ENCODE measurements at regions not wholly inside any gene's neighbourhood (a gene's known extent, or its start where the extent isn't known, plus 50 kb on each side); places are given as distances from the start of the nearest gene placed in this dataset.
"Not testable (repeated sequence)": the region's sequence is repeated elsewhere in the genome, so short reads cannot be mapped to it uniquely, and the experiment has no call there.

DNA sequence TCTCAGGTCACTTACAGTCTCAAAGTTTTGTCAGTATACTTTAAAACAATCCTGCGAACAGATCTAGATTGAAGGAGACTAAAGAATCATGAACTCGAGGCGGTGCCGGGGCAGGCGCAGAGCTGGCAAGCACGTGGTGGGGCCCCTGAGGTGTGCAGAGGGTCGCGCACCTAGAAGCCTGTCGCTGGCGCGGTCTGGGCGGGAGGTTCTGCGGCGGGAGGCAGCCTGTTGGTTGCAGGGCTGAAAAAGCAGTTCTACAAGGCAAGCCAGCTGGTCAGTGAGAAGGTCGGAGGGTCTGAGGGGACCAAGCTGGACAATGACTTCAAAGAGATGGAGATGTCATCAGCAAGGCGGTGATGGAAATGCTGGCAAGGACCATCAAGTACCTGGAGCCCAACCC lies 147.0 kb downstream of the GOSR1 start:
- DNase-seq = not testable (repeated sequence)

DNA sequence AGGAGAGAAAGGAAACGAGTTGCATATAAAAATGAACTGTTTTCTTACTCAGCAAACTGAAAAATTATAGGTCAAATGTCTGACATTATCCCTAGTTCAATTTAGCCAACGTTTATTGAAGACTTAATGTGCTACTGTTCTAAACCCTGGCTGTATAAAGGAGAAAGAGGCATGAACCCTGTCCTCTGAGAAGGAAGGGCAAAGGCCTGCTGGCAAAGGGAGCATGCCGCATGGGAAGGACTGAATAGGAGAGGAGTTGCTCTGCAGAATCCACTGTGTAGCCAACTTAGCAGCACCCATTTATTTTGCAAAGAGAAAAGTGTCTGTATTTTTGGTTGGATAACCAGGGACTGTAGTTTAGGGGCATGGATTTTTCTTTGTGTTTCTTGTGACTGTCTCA lies 132.5 kb downstream of the GOSR1 start:
- not testable (repeated sequence) for DNase-seq

DNA sequence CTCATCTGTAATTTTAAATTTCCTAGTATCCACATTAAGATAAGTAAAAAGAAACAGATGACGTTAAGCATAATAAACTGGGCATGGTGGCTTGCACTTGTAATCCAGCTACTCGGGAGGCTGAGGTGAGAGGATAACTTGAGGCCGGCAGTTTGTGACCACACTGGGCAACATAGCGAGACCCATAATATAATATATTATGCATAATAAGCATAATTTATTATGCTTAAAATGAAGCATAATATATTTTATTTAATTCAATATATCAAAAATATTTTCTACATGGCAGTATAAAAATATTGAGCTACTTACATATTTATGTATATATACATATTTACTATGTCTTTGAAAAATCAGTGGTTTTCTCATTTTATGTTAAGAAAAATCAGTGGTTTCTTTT lies 128.3 kb downstream of the GOSR1 start:
- no peak for DNase-seq

DNA sequence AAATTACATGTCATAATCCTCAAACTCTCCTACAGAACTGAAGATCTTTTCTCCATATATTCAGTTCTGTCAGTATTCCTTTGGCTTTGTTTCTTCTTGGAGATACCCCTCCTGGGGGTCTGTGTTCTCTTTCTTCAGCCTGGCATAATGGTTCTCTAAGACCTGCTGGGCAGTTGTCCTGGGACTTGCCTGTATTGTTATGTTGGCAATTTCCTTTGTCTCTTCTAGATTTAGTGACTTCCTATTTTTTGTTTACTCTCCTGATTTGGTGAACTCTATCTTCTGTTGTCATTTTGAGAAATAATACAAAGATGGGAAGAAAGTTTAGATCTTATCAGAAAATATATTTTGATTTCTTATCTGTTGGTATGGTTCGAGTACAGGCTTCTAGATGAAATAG lies 127.8 kb downstream of the GOSR1 start:
- DNase-seq = no peak

DNA sequence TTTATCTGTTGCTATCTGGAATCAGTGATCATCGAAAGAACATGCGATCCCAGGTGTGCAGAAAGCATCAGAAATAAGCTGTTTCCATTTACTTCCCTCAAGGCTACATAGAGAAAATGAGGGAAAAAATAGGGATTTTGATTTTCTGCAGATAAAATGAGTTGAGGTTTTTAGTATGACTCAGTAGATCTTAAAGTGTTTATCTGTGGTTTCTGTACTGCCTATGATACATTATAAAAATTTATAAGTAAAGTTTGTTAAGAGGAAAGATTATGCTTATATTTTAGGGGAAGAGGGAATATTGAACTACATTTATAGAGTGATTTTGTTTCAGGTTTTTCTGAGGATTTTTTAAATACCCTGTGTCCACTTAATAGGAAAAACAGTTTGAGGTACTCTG lies 125.2 kb downstream of the GOSR1 start:
- not testable (repeated sequence) for DNase-seq

DNA sequence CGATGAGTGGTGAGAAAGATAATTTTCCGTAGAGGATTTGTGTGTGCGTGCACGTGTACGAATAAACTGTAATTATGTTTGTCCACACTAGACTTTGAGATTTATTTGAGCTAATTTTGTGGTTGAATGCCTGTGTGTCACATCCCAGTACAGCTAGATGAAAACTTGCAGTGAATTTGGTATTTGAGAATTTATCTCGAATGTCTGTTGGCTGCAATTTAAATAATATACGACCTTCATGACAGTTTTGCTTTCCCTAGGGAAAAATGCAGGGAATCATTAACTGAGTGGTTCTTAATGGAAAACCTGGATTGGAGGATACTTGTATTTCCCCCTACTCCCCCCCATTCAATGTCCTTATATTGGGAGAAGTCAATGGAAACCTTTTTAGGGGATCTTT lies 124.8 kb downstream of the GOSR1 start:
- not testable (repeated sequence) for DNase-seq

DNA sequence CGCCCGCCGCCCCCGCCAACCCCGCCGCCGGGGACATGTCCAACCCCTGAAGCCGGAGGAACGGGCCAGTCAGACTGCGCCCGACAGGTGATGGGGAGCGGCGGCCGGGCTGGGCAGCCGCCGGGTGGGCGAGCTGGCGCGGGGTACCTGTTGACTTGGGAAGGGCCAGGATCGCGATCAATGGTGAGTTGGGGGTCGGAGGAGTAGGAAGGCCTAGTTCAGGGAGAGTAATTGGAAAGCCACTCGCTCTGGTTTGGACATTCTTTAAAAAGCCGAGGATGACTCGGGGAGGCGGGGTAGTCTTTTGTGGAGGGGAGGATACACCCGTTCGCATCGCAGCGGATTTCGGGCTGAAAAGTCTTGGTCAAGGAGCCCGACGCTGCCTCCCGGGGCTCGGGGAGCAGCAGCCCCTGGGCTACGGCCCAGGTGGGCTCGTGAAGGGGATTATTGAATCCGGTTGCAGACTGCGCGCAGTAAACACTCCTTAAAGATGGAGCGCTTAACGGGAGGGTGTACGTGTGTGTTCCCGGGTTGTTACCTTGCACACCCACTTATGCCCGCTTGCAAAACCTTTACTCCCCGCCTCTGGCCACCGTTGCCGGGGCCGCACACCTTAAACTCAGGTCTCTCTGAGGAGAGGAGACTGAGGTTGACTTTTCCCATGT lies 123.8 kb downstream of the GOSR1 start:
- DNase-seq = peak in 1 of 2 experiments; percentile 28

DNA sequence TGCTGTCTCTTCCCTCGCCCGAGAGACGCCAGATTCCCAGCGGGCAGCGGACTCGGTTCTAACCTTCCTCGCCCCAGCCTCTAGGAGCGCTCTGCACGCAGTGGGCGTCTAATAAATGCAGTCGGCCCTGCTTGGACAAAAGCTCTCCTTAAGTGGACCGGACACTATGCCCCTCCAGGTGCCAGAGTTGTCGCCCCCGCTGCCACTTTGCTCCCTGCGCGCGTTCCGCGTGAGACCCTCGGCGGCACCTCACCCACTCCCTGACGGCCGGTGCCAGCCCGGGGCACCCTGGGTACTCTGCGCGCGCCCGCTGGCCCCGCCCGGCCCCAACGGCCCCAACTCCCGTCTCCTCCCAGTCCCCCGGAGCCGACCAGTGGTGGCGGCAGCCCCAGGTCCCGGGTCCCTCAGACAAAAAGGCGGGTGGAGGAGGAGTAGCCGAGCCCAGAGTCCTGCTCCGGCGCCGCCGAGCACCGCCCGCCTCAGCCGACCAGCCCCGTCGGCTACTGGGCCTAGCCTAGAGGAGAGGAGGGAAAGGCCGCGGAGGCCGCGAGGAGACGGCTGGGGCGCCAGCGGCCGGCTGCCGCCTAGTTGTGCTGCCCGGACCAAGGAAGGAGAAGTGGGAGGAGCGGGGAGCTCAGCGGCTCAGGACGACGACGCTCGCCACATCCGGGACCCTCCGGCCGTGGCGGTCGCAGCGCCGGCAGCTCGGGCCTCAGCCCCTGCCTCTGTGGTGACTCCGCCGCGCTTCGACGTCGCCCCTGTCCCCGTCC lies 123.0 kb downstream of the GOSR1 start:
- DNase-seq = peak; percentile 62 to 63

DNA sequence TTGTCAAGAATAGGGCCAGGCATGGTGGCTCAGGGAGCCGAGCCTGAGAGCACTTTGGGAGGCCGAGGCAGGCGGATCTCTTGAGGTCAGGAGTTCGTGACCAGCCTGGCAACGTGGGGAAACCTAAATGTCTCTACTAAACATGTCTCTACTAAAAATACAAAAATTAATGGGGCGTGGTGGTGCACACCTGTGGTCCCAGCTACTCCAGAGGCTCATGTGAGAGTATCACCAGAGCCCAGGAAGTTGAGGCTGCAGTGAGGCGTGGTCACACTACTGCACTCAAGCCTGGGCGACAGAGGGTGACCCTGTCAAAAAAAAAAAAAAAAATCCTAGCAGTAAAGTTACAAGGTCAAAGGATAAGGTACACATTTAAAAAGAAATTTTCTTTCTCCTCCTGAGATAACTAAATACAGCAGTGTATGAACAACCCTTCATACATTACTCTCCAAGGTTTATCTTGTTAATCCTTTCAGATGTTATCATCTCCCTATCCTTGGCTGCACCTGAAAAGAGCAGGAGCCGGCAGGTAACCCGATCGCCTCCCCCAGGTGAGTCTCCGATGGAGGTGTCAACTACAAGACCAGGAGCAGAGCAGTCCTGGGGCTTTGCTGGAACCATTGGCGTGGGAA lies 122.3 kb downstream of the GOSR1 start:
- DNase-seq = no peak

DNA sequence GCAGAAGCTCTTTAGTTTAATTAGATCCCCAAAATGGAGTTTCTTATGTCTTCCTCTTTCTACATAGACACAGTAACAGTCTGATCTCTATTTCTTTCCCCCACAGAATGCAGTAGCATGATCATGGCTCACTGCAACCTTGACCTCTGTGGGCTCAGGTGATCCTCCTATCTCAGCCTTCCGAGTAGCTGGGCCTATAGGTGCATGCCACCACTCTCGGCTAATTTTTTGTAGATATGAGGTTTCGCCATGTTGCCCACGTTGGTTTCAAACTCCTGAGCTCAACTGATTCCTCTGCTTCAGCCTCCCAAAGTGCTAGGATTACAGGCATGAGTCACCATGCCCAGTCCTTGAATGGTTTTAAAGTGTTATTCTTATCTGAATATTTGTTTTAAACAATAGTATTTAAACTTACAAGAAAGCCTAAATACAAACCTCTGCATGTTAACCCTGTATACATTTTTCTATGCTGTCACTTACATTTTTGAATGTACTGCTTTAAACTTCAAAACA lies 120.6 kb downstream of the GOSR1 start:
- DNase-seq = no peak

DNA sequence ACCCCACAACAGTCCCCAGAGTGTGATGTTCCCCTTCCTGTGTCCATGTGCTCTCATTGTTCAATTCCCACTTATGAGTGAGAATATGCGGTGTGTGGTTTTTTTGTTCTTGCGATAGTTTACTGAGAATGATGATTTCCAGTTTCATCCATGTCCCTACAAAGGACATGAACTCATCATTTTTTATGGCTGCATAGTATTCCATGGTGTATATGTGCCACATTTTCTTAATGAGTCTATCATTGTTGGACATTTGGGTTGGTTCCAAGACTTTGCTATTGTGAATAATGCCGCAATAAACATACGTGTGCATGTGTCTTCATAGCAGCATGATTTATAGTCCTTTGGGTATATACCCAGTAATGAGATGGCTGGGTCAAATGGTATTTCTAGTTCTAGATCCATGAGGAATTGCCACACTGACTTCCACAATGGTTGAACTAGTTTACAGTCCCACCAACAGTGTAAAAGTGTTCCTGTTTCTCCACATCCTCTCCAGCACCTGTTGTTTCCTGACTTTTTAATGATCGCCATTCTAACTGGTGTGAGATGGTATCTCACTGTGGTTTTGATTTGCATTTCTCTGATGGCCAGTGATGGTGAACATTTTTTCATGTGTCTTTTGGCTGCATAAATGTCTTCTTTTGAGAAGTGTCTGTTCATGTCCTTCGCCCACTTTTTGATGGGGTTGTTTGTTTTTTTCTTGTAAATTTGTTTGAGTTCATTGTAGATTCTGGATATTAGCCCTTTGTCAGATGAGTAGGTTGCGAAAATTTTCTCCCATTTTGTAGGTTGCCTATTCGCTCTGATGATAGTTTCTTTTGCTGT lies 120.0 kb downstream of the GOSR1 start:
- not testable (repeated sequence) for DNase-seq

DNA sequence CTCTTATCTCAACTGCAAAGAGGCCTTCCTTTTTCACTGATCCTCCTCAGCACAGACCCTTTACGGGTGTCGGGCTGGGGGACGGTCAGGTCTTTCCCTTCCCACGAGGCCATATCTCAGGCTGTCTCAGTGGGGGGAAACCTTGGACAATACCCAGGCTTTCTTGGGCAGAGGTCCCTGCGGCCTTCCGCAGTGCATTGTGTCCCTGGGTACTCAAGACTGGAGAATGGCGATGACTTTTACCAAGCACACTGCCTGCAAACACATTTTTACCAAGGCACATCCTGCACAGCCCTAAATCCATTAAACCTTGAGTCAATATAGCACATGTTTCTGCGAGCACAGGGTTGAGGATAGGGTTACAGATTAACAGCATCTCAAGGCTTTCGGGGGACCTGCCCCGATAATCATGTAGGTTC lies 117.8 kb downstream of the GOSR1 start:
- DNase-seq = not testable (repeated sequence)

DNA sequence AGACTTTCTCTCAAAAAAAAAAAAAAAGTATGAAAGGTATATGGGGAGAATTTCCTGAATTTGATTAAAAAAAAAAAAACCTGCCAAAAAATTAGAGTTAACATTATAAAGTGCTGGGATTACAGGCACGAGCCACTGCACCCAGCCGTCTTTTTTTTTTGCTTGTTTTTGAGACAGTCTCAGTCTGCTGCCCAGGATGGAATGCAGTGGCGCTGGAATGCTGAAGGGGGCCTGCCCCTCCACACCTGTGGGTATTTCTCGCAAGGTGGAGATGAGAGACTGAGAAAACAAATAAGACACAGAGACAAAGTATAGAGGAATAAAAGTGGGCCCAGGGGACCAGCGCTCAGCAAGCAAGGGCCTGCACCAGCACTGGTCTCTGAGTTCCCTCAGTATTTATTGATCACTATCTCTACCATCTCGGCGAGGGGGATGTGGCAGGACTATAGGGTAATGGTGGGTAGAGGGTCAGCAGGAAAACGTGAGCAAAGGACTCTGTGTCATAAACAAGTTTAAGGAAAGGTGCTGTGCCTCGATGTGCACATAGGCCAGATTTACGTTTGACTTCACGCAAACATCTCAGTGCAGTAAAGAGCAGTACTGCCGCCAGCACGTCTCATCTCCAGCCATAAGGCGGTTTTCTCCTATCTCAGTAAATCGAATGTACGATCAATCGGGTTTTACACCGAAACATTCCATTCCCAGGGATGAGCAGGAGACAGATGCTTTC lies 117.2 kb downstream of the GOSR1 start:
- no peak for DNase-seq

DNA sequence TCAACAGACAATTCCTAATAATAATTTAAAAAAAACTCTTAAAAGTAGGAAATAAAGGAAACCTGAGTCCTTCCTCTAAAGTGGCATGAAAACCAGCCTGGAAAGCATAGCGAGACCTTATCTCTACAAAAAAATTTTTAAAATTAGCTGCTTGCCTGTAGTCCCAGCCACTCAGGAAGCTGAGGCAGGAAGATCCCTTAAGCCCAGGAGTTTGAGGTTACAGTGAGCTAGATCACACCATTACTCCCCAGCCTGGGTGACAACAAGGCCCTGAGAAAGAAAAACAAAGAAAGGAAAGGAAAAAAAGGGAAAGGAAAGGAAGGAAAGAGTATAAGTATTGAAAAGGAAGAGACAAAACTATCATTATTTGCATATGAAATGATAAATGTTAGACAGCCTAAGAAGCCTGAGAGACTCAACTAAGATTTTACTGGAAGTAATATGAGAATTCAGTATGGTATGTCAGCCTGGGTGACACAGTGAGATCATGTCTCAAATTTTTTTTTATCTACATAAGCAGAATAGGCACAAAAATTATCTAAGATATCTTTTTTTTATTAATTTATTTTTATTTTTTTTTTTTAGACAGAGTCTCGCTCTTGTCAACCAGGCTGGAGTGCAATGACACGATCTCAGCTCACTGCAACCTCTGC lies 113.0 kb downstream of the GOSR1 start:
- DNase-seq = no peak

DNA sequence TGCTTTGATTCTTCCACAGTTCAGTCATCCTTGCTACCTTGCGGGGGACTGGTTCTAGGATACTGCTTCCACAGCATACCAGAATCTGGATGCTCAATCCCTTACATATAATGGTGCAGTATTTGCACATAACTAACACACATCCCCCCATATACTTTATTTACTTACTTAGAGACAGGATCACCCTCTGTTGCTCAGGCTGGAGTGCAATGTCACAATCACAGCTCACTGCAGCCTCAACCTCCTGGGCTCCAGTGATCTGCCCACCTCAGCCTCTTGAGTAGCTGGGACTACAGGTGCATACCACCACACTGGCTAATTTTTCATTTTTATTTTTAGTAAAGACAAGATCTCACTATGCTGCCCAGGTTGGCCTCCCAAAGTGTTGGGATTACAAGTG lies 112.2 kb downstream of the GOSR1 start:
- DNase-seq = no peak

DNA sequence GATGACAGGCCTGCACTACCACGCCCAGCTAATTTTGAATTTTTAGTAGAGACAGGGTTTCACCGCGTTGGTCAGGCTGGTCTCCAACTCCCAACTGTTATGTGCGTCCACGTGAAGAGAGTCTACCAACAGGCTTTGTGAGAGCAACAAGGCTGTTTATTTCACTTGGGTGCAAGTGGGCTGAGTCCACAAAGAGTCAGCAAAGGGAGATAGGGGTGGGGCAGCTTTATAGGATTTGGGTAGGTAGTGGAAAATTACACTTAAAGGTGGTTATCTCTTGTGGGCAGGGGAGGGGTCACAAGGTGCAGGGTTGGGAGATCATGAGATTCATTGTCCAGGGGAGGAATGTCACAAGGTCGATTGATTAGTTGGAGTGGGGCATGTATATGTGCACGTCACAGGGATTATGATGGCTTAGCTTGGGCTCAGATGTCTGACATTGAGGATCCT lies 111.6 kb downstream of the GOSR1 start:
- DNase-seq = no peak

DNA sequence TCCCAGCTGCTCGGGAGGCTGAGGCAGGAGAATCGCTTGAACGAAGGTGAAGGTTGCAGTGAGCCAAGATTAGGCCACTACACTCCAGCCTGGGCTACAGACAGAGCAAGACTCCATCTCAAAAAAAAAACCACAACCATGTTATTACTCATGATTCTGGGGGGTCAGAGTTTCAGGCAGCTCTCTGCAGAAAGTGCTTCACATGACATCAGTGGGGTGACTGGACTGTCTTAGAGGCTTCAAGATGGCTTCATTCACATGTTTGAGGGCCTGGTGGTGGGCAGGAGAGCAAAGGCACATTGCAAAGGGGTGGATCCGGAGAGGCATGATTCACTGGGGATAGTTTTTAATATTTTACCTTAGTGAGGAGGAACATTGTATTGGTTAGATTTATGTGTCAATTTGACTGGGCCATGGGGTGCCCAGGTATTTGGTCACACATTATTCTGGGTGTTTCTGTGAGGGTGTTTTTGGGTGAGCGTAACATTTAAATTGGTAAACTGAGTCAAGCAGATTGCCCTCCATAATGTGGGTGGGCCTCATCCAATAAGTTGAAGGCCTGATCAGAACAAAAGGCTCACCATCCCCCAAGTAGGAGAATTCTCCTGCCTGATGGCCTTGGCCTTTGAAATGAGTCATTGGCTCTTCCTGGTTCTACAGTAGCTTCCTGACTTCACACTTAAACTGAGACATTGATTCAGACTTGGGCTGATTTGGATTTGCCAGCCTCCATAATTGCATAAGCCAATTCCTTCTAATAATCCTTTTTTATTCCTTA lies 109.8 kb downstream of the GOSR1 start:
- DNase-seq = no peak

DNA sequence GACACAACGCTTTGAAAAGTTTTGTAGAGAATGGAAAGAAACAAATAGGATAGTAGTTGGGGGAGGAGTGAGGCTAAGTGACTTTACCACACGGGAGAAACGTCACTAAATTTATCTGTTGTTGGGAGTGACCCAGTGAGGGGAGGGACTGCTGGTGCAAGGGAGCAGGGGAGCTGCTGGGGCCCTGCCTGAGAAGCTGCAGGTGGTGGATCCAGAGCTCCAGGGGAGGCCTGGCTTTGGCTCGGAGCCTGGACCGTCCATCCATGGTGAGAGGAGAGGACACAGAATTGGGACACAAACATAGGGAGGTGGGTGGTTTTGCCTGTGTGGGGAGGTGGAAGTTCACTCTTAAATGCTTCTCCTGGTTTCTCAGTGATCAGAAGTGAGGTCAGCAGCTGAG lies 107.6 kb downstream of the GOSR1 start:
- no peak for DNase-seq

DNA sequence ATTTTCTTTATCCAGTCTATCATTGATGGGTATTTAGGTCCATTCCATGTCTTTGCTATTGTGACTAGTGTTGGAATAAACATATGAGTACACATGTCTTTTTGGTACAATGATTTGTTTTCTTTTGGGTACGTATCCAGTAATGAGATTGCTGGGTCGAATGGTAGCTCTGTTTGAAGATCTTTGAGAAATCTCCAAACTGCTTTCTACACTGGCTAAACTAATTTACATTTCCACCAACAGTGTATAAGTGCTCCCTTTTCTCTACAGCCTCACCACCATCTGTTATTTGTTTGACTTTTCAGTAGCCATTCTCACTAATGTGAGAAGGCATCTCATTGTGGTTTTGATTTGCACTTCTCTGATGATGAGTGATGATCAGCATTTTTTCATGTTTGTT lies 103.7 kb downstream of the GOSR1 start:
- DNase-seq = no peak

DNA sequence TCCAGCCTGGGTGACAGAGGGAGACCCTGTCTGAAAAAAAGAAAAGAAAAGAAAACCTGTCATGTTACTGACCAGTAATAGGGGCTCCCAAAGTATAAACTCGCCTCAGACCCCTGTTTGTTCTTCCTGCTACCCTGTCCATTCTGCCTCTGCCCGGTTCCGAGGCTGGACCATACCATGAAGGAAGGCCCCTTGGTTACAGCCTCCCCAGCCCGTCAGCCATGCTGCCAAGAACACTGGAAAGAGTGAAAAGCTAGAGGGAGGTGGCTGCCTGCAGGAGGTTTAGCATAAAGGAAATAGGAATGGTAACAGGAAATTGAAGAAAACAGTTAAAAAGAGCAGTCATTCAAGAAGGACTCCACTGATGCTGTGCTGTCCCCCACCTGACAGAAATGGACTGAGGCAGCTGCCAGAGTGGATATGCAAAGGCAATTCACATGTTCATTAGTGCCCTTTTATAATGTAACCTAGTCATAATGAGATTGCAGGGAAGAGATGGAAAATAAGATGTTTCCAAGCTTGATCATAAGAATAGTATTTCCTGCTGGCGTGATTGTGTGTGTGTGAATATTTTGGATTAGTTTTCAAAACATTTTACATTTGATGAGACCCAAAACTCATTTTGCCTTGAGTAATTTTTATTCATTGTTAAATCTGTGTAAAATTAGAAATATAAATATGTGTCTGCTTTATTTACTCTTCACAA lies 102.6 kb downstream of the GOSR1 start:
- no peak for DNase-seq

Data from NCI-H187 (cell line).